ENCODE measurements at regions not wholly inside any gene's neighbourhood (a gene's known extent, or its start where the extent isn't known, plus 50 kb on each side); places are given as distances from the start of the nearest gene placed in this dataset.
A peak's percentile ranks its signal among the peaks of the same experiment; 100 is the strongest.

DNA sequence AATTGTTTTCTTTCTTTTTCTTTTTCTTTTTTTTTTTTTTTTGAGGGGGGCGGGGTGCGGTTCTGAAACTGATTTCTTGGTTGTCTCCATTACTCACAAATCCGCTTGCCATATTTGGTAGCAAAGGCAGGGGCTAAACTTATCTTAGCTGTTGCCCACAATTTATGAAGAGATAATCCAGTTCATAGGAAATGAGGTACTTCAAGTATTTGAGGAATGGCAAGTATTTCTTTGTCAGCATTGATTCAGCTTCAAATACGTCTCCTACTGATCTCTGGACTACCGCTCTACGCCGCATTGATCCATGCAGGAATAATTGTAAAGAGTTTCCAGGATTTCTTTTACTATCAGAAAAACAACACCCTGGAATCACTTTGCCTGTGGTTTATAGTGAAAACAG is 289.2 kb upstream of the DPYD start (continued):
- no peak for TF ChIP-seq FOXM1 (IDR thresholded peaks at IDR 0.05; ENCODE audit: low read depth)
- peak; percentile 9 to 87; a peak in 2 of 4 replicates for TF ChIP-seq EP300 (IDR thresholded peaks at IDR 0.05; ENCODE audit: borderline replicate concordance in 1 of 2, low read depth in 1 of 2, low read length in 1 of 2)
- TF ChIP-seq RCOR1 (IDR thresholded peaks at IDR 0.05; ENCODE audit: low read length): no peak
- TF ChIP-seq MXI1 (IDR thresholded peaks at IDR 0.05; ENCODE audit: low read depth, low read length): no peak
- no peak for TF ChIP-seq YY1 (IDR thresholded peaks at IDR 0.05; ENCODE audit: low read depth)
- TF ChIP-seq SIN3A (IDR thresholded peaks at IDR 0.05; ENCODE audit: borderline replicate concordance, low read depth, low read length): no peak
- peak; percentile 11; the same call in 1 of the 2 replicates for TF ChIP-seq NFIC (IDR thresholded peaks at IDR 0.05; ENCODE audit: borderline replicate concordance)
- peak; percentile 90 for TF ChIP-seq TCF12 (IDR thresholded peaks at IDR 0.05)
- TF ChIP-seq RAD21 (IDR thresholded peaks at IDR 0.05; ENCODE audit: low read length): no peak
- 0 out of 2 replicates have a peak, but pooled peaks have one; percentile 21 for TF ChIP-seq RXRA (IDR thresholded peaks at IDR 0.05; ENCODE audit: borderline replicate concordance, low read depth)

- WGBS (ENCODE audit: low lambda C conversion rate): 66% methylated on average over 1 of the region's 1 CpG
- DNase-seq: no peak
- TF ChIP-seq SMC3 (IDR thresholded peaks at IDR 0.05; ENCODE audit: low read depth, low read length) (no peak), POLR2AphosphoS5 (IDR thresholded peaks at IDR 0.05; ENCODE audit: low read depth, low read length) (no peak), GATA2 (CRISPR knock-in tag; IDR thresholded peaks at IDR 0.05) (no peak), GABPA (IDR thresholded peaks at IDR 0.05; ENCODE audit: low read depth) (no peak), ZBTB33 (IDR thresholded peaks at IDR 0.05; ENCODE audit: borderline replicate concordance, low read depth) (no peak), REST (IDR thresholded peaks at IDR 0.05; ENCODE audit: low read depth, low read length) (no peak), MEF2A (IDR thresholded peaks at IDR 0.05; ENCODE audit: borderline replicate concordance, low read depth) (no peak), RAD21 (IDR thresholded peaks at IDR 0.05; ENCODE audit: low read length) (no peak), ELF1 (IDR thresholded peaks at IDR 0.05) (no peak), RXRA (IDR thresholded peaks at IDR 0.05; ENCODE audit: borderline replicate concordance, low read depth) (no peak), RFX5 (IDR thresholded peaks at IDR 0.05; ENCODE audit: low read length) (no peak), MXI1 (IDR thresholded peaks at IDR 0.05; ENCODE audit: low read depth, low read length) (no peak), CTCF (IDR thresholded peaks at IDR 0.05) (no peak), TEAD4 (IDR thresholded peaks at IDR 0.05; ENCODE audit: borderline replicate concordance, insufficient read depth) (no peak)
- TF ChIP-seq, protein P1, sequence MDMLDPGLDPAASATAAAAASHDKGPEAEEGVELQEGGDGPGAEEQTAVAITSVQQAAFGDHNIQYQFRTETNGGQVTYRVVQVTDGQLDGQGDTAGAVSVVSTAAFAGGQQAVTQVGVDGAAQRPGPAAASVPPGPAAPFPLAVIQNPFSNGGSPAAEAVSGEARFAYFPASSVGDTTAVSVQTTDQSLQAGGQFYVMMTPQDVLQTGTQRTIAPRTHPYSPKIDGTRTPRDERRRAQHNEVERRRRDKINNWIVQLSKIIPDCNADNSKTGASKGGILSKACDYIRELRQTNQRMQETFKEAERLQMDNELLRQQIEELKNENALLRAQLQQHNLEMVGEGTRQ (IDR thresholded peaks at IDR 0.05; ENCODE audit: borderline replicate concordance, low read depth, low read length): no peak
- TF ChIP-seq, protein P2, sequence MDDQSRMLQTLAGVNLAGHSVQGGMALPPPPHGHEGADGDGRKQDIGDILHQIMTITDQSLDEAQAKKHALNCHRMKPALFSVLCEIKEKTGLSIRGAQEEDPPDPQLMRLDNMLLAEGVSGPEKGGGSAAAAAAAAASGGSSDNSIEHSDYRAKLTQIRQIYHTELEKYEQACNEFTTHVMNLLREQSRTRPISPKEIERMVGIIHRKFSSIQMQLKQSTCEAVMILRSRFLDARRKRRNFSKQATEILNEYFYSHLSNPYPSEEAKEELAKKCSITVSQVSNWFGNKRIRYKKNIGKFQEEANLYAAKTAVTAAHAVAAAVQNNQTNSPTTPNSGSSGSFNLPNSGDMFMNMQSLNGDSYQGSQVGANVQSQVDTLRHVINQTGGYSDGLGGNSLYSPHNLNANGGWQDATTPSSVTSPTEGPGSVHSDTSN (IDR thresholded peaks at IDR 0.05): no peak
These were observed 284.6 kb upstream of the DPYD start for GRCh38 chr1:98205291-98206017.

More at GRCh38 chr1:98205291-98206017, 284.6 kb upstream of the DPYD start:
- no peaks in the 10 kb centered on the region for H3K9me3 ChIP-seq
- peaks cover 0 to 4% of the 10 kb centered on the region in 2 experiments for H3K36me3 ChIP-seq (replicated peaks in 1 of 2; ENCODE audit: control insufficient read depth in 1 of 2, insufficient read depth in 2 of 2, low read length in 1 of 2)
- H2AFZ ChIP-seq (ENCODE audit: low read depth): no peak overlapping the region
- no peak overlapping the region for H3K27ac ChIP-seq (ENCODE audit: low read depth in 2 of 2, low read length in 1 of 2)
- no peak overlapping the region for H3K4me2 ChIP-seq
- H3K4me1 ChIP-seq (ENCODE audit: control insufficient read depth in 1 of 2, insufficient read depth in 2 of 2, low read depth in 1 of 2, low read length in 1 of 2): peaks cover 0 to 29% of the 10 kb centered on the region in 2 experiments; a peak in 3 of 4 replicates
- peaks cover 32% of the 10 kb centered on the region for H3F3A ChIP-seq (replicated peaks; ENCODE audit: insufficient read depth)
- H3K27me3 ChIP-seq (ENCODE audit: insufficient read depth): no peaks in the 10 kb centered on the region
- no peaks in the 10 kb centered on the region for H3K79me2 ChIP-seq (ENCODE audit: insufficient read depth)
- CTCF ChIA-PET: no interaction called here
- H3K9me2 ChIP-seq: no peaks in the 10 kb centered on the region
- H4K20me1 ChIP-seq (ENCODE audit: insufficient read depth): no peaks in the 10 kb centered on the region
- H3K9ac ChIP-seq: no peak overlapping the region
- POLR2A ChIA-PET: no interaction called here
- no peak overlapping the region for H3K4me3 ChIP-seq (ENCODE audit: low read depth in 2 of 2, low read length in 1 of 2)
